ENCODE measurements at regions not wholly inside any gene's neighbourhood (a gene's known extent, or its start where the extent isn't known, plus 50 kb on each side); places are given as distances from the start of the nearest gene placed in this dataset.

DNA sequence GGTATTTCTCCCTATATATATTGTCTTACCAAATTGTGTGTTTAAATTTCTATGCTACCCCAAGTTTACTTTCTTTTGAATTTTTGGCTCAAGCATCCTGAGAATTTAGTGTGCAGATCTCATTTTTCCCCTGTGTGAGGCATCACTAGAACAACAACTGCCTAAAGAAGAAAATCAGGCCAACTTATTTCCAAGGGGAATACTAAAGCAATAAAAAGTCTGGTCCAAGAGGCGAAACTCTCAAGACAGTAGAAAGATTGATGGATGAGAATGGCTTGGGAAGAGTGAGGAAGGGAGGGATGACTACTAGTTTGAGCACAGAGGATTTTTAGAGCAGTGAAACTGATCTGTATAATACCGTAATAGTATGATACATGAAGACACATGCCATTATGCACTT is 86.3 kb upstream of the CFAP20DC start:
- Mint-ChIP-seq H3K27me3 (ENCODE audit: low read depth, unreplicated experiment) (no peaks in the 10 kb centered on the region), H3K4me3 (ENCODE audit: unreplicated experiment) (no peak overlapping the region), H3K9me3 (ENCODE audit: unreplicated experiment) (no peaks in the 10 kb centered on the region), H3K36me3 (ENCODE audit: low read depth, unreplicated experiment) (no peaks in the 10 kb centered on the region), H3K4me1 (ENCODE audit: low read depth, unreplicated experiment) (peaks cover 2% of the 10 kb centered on the region), H3K27ac (ENCODE audit: unreplicated experiment) (no peak overlapping the region)
- Histone ChIP-seq H3K27ac (ENCODE audit: low read depth, low read length) (no peak overlapping the region), H3K4me1 (ENCODE audit: insufficient read depth, low read length) (no peaks in the 10 kb centered on the region), H3K27me3 (ENCODE audit: insufficient read depth, low read length) (no peaks in the 10 kb centered on the region), H3K36me3 (ENCODE audit: insufficient read depth, low read length) (no peaks in the 10 kb centered on the region), H3K9ac (ENCODE audit: low read length) (no peak overlapping the region), H3K79me2 (ENCODE audit: insufficient read depth, low read length) (no peaks in the 10 kb centered on the region), H3K4me3 (ENCODE audit: insufficient read depth, low read depth, low read length) (no peak overlapping the region), H3K4me2 (ENCODE audit: low read length) (no peak overlapping the region), H2AFZ (ENCODE audit: low read depth, low read length) (no peak overlapping the region), H4K20me1 (ENCODE audit: insufficient read depth, low read length) (no peaks in the 10 kb centered on the region), H3K9me3 (ENCODE audit: insufficient read depth, low read depth, low read length) (no peaks in the 10 kb centered on the region)
- DNase-seq (ENCODE audit: low read depth) (no peak), FAIRE-seq (no peak)
- TF ChIP-seq, protein P1, sequence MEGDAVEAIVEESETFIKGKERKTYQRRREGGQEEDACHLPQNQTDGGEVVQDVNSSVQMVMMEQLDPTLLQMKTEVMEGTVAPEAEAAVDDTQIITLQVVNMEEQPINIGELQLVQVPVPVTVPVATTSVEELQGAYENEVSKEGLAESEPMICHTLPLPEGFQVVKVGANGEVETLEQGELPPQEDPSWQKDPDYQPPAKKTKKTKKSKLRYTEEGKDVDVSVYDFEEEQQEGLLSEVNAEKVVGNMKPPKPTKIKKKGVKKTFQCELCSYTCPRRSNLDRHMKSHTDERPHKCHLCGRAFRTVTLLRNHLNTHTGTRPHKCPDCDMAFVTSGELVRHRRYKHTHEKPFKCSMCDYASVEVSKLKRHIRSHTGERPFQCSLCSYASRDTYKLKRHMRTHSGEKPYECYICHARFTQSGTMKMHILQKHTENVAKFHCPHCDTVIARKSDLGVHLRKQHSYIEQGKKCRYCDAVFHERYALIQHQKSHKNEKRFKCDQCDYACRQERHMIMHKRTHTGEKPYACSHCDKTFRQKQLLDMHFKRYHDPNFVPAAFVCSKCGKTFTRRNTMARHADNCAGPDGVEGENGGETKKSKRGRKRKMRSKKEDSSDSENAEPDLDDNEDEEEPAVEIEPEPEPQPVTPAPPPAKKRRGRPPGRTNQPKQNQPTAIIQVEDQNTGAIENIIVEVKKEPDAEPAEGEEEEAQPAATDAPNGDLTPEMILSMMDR (IDR thresholded peaks at IDR 0.05; ENCODE audit: insufficient read depth, low read depth, low read length): no peak
- no peak for TF ChIP-seq EZH2 (IDR thresholded peaks at IDR 0.05; ENCODE audit: insufficient read depth, low read length)

GRCh38 chr3:59135096-59135495 is 85.3 kb upstream of the CFAP20DC start:
- Mint-ChIP-seq H3K4me3 (ENCODE audit: unreplicated experiment) (no peak overlapping the region), H3K27me3 (ENCODE audit: low read depth, unreplicated experiment) (no peaks in the 10 kb centered on the region), H3K36me3 (ENCODE audit: low read depth, unreplicated experiment) (no peaks in the 10 kb centered on the region), H3K9me3 (ENCODE audit: unreplicated experiment) (no peaks in the 10 kb centered on the region), H3K27ac (ENCODE audit: unreplicated experiment) (no peak overlapping the region), H3K4me1 (ENCODE audit: low read depth, unreplicated experiment) (peaks cover 2% of the 10 kb centered on the region)
- Histone ChIP-seq H3K9me3 (ENCODE audit: insufficient read depth, low read depth, low read length) (no peaks in the 10 kb centered on the region), H3K36me3 (ENCODE audit: insufficient read depth, low read length) (no peaks in the 10 kb centered on the region), H3K4me2 (ENCODE audit: low read length) (no peak overlapping the region), H4K20me1 (ENCODE audit: insufficient read depth, low read length) (no peaks in the 10 kb centered on the region), H2AFZ (ENCODE audit: low read depth, low read length) (no peak overlapping the region), H3K79me2 (ENCODE audit: insufficient read depth, low read length) (no peaks in the 10 kb centered on the region), H3K27me3 (ENCODE audit: insufficient read depth, low read length) (no peaks in the 10 kb centered on the region), H3K4me1 (ENCODE audit: insufficient read depth, low read length) (no peaks in the 10 kb centered on the region), H3K27ac (ENCODE audit: low read depth, low read length) (no peak overlapping the region), H3K9ac (ENCODE audit: low read length) (no peak overlapping the region), H3K4me3 (ENCODE audit: insufficient read depth, low read depth, low read length) (no peak overlapping the region)
- DNase-seq (ENCODE audit: low read depth) (no peak), FAIRE-seq (no peak)
- TF ChIP-seq, protein P1 (IDR thresholded peaks at IDR 0.05; ENCODE audit: insufficient read depth, low read depth, low read length): no peak
- TF ChIP-seq EZH2 (IDR thresholded peaks at IDR 0.05; ENCODE audit: insufficient read depth, low read length): no peak

DNA sequence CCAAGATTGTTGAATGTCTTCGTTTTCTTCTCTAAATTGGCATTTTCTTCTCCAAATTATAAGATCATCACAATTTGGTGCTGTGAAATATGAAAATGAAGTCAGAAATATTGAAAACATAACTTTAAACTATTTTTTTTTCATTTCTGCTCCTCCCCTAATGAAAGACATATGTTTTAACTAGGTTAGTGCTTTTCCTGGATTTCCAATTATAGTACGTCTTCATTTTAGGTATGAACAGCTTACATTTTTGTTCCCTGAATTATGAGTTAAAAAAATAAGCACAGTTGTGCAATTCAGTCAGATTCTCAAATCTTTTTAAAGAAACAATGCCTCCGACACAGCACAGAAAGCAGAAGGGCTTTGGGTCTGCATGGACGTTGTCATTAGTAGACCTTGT is 83.5 kb upstream of the CFAP20DC start:
- Histone ChIP-seq H3K36me3 (ENCODE audit: insufficient read depth, low read length) (no peaks in the 10 kb centered on the region), H3K27me3 (ENCODE audit: insufficient read depth, low read length) (no peaks in the 10 kb centered on the region), H3K9me3 (ENCODE audit: insufficient read depth, low read depth, low read length) (no peaks in the 10 kb centered on the region), H3K4me3 (ENCODE audit: insufficient read depth, low read depth, low read length) (no peak overlapping the region), H3K27ac (ENCODE audit: low read depth, low read length) (no peak overlapping the region), H3K79me2 (ENCODE audit: insufficient read depth, low read length) (no peaks in the 10 kb centered on the region), H3K4me1 (ENCODE audit: insufficient read depth, low read length) (no peaks in the 10 kb centered on the region), H3K9ac (ENCODE audit: low read length) (no peak overlapping the region), H2AFZ (ENCODE audit: low read depth, low read length) (no peak overlapping the region), H3K4me2 (ENCODE audit: low read length) (no peak overlapping the region), H4K20me1 (ENCODE audit: insufficient read depth, low read length) (no peaks in the 10 kb centered on the region)
- Mint-ChIP-seq H3K9me3 (ENCODE audit: unreplicated experiment) (no peaks in the 10 kb centered on the region), H3K27ac (ENCODE audit: unreplicated experiment) (no peak overlapping the region), H3K27me3 (ENCODE audit: low read depth, unreplicated experiment) (no peaks in the 10 kb centered on the region), H3K36me3 (ENCODE audit: low read depth, unreplicated experiment) (no peaks in the 10 kb centered on the region), H3K4me3 (ENCODE audit: unreplicated experiment) (no peak overlapping the region), H3K4me1 (ENCODE audit: low read depth, unreplicated experiment) (peaks cover 2% of the 10 kb centered on the region)
- peak; percentile 50 for FAIRE-seq
- peak; percentile 25 for DNase-seq (ENCODE audit: low read depth)
- TF ChIP-seq, protein P1 (IDR thresholded peaks at IDR 0.05; ENCODE audit: insufficient read depth, low read depth, low read length): no peak
- no peak for TF ChIP-seq EZH2 (IDR thresholded peaks at IDR 0.05; ENCODE audit: insufficient read depth, low read length)
